ENCODE measurements at regions not wholly inside any gene's neighbourhood (a gene's known extent, or its start where the extent isn't known, plus 50 kb on each side); places are given as distances from the start of the nearest gene placed in this dataset.
"Not testable (repeated sequence)": the region's sequence is repeated elsewhere in the genome, so short reads cannot be mapped to it uniquely, and the experiment has no call there.

DNA sequence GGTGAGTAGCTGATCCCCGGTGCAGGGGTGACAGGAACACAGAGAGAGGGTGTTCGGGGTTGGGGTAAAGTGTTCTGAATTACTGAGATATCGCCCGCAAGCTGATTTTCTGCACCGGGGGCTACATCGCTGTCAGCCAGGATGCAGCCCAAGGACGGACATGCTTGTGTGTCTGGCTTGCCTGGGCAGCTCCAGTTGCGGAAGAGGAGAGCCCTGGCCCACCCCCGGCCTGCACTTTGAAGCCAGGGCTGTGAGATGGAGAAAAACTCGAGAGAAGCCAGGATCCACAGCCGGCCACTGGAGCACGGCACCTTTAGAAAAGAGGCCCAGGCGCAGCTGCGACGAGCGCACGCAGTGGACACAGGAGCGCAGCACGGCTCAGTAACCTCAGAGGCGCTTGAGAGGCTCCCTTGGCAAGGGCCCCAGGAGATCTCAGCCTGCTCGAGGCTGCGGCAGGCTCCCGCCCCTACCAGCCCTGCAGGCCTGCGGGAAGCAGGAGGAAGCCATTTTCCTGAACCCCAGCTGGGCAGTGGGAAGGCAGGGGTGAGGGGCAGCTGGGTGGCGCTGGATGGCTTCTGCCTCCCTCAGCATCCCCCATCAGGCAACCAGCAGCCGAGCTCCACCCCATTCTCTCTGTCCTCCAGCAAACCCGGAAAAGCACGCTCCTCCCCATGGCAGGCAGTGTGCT is 59.2 kb downstream of the C9orf50 start:
- DNase-seq, result no peak

DNA sequence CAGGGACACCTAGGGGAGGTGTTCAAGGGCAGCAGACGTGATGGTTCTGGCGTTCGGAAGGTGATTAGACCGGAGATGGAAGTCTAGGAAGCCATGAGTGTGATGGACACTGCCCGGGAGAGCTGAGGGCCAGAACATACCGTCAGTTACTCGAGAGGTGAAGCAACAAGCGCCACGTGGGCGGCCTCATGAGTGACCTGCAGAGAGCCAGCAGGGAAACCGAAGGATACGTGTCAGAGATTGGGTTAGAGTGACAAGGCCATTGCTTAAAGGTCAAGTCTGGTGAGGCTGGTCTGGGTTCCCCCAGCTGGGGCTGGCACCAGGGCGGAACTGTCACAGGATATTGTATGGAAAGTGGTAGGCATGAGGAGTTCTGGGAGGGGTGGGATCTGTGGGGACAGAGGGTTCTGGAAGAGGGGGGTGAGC is 60.0 kb downstream of the C9orf50 start:
- DNase-seq, result no peak

DNA sequence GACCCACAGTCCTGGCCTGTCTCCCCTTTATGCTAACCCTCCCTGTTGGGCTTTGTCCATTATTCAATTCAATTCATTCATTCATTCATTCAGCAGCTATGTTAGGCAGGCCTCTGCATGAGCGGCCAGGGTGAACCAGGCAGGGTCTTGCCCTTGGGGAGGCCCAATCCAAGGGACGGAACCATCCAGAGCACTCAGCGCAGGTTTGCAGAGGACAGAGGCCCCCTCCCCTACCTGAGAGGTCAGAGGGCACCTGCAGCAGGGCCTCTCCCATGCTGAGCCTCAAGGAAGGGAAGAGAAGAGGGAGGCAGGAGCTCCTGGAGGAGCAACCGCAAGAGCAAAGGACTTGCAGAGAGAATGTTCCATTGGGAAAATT is 61.4 kb downstream of the C9orf50 start:
- DNase-seq, result no peak

DNA sequence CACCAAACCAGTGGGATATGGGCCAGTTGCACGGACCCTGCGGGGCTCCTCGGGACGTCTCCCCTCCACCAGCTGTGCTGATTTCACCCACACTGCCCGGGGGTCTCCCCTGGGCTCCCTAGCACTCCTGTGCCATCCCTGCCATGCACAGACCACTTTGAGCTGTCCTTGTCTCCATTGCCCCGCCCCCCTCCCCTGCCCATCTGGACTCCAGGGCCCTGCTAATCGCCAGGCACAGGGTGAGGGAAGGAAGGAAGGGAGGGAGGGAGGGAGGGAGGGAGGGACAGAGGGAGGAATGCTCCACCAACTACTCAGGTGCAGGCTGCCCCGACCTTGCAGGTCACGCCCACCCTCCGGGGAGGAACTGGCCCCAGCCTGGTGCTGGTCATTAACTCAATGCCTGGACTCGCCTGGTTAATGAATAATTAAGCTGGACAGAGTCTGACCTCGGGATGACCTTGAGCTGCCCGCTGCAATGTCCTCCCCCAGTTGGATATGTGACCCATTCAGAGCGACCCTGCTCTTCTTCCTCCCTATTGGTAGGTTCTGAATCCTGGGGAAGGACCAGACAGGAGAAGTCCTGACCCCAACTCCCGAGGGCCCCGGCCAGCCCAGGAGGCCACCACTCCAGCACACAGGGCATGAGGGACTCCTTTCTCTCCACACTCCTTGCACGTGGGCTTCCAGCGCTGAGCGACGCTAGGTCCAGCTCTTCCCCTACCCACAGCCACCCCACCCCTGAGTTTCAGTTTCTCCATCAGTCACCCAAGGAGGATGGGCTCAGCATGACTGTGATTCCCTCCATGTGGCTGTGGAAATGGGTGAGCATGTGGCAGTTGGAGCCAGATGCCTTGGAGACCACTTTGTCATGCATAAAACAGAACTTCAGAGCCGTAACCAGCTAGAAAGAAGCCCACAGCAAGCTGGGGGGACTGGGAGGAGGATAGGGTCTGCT is 62.1 kb downstream of the C9orf50 start:
- no peak for DNase-seq

DNA sequence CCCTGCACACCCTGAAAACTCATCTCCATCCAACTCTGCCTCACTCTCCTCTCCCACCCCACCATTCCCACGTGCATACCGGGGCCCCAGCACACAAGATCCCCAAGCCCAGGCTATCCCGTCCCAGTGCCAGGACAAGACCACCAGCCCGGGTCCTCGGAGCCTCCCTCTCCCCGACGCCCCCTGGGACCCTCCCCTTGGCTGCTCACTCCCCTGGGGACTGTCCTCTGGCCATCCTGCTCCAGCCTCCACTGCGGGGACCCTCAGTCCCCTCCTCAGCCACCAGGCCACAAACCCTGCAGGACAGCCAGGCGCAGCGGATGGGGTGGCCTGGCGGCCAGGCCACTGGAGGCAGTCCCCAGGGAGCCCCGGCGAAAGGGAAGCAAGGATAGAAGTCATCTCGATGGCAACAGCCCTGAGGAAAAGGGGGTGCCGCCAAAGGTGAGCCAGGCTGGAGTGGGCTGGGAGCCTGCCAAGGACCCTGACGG is 62.8 kb downstream of the C9orf50 start:
- DNase-seq, result no peak

DNA sequence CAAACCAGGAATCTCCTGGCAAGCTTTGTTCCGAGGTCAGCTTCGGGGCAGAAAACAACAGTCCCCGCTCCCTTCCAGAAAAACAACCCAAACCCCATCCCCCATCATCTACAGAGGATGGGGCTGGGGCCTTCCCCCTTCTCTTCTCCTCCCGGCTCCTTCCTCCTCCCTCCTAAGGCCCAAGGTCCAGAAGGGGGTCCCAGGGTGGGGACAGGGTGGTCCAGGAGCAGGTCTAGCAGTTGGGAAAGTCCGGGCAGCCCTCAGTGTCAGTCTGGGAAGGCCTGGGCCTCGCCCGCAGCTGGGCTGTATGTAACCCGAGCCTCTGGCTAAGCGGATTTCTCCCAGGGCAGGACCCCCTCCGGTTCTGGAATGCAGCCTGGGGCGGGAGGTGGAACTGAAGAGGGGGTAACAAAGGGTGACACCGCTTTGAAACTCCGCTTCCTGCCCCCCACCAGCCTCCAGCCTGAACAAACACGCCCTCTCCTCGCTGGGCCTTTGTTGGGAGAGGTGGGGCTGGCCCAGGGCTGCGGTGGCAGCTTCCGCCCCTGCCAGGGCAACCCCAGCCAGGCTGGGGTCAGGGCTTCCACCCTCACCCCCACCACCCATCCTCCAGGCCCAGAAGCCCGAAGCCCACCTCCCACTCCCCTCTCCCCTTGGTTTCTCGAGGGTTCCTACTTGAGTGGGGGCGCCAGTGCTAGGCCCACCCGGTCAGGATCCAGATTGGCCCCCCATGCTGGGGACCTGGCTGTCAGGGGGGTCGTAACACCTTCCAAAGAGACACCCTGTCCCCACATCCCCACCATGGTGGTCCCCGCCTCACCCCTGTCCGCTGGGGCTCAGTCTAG is 63.5 kb downstream of the C9orf50 start:
- DNase-seq, result no peak

DNA sequence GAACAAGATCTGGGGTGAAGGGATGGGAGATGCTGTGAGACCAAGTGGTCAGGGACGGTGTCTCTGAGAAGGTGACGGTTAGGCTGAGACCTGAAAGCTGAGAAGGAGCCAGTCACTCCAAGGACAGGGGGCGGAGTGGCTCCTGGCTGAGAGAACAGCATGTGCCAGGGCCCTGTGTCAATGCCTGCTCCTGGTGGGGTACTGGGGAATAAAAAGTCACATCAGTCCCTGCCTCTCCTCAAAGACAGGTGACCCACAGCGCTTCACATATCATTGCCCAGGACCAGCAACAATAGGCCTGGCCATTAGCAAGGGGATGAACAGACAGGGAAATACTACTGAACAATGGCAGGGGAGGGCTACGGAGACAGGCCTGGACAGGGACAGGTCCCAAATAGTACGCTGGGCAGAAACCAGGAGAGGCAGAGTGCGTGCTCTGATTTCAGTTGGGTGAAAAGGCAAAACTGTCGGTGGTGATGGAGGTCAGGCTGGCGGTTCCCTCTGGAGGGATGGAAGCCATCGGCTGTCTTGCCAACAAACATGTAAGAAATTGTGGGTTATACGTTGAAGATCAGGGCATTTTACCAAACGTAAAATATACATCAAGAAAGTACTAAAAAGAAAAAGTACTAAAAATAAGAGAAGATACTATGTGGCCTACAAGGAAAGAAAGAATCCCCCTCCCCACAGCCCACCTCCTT is 64.3 kb downstream of the C9orf50 start:
- DNase-seq, result no peak

DNA sequence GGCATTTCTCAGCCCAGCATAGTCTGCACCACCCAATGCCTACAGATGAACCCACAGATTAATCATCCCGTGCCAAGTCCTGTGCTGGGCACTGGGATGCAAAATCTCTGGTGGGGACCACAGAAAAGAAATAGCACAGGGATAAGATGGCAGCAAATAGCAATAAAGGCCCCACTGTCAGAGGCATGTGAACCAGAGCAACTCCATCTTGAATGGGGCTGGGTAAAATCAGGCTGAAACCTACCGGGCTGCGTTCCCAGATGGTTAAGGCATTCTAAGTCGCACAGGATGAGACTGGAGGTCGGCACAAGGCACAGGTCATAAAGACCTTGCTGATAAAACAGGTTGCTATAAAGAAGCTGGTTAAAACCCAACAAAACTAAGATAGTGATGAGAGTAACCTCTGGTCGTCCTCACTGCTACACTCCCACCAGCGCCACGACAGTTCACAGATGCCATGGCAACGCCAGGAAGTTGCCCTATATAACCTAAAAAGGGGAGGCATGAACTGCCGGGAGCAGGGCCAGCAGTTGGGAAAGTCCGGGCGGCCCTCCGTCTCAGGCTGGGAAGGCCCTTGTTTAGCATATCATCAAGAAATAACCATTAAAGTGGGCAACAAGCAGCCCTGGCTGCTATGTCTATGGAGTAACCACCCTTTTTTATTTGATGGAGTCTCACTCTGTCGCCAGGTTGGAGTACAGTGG is 65.2 kb downstream of the C9orf50 start:
- no peak for DNase-seq

DNA sequence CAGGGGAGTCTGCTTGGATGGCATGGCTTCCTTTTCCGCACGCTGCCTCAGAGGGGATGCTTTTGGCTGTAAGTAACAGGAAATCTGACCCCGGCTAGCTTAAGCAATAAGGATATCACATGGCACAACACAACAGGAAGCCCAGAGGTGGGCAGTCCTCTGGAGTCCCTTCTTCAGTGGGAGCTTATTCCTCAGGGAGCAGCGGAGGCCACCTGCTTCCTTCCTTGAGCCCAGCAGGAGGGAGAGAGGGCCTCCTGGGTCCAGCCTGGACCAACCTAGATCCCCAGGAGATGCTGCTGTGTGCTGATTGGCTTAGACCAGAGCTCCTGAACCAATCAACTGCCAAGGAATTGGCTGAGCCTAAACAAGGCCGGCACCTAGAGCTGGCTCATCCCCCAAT is 66.3 kb downstream of the C9orf50 start:
- DNase-seq, result no peak

DNA sequence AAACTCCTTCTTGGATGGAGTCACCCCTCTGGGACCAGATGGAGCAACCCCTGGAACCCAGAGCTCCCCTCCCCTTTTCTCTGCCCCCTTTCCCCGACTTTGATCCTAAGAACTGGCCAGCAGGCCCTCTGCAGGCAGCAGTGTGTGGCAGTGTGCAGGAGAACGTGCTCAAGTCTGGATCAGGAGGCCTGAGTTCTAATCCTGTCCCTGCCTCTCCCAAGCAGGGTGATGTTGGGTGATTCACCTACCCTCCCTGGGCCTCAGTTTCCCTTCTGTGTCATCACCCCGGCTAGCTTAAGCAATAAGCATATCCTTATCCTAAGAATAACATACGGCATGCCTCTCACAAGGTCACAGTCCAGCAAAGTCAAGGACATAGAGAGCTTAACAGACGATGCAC is 67.6 kb downstream of the C9orf50 start:
- no peak for DNase-seq

DNA sequence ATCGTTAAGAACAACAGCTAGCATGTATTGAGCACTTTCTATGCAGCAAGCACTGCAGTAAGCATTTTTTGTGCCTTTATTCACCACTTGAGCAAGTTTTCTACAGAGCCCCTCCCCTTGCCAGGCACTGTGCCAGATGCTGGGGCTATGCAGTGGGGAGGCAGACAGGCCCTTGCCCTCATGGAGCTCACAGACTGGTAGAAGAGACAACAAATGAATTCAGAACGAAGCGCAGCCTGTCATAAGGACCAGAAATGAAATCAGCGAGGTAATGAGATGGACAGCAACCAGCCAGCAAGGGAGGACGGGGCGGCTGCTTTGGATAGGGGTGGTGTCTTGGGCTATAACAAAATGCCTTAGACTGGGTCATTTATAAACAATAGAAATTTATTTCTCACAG is 68.8 kb downstream of the C9orf50 start:
- no peak for DNase-seq

DNA sequence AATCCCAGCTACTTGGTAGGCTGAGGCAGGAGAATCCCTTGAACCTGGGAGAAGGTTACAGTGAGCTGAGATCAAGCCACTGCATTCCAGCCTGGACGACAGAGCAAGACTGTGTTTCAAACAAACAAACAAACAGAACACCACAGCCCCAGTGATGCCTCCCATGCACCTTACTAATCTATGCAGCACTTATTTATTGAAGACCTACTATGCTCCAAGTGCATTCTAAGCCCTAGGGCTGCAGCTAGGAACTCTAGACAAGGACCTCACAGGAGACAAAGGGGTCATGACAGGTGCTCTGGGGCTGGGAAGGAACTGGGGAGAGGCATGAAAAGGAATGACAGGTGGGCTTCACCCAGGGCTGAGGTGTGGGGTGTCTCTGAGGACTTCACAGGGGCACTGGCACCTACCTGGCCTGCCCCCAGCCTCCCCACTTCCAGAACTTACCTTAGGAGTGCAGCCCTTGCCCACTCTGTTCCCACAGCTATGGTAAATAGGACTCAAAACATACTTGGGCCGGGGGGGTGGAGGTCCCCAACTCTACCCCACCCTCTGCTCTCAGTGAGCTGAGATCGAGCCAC is 69.4 kb downstream of the C9orf50 start:
- no peak for DNase-seq

DNA sequence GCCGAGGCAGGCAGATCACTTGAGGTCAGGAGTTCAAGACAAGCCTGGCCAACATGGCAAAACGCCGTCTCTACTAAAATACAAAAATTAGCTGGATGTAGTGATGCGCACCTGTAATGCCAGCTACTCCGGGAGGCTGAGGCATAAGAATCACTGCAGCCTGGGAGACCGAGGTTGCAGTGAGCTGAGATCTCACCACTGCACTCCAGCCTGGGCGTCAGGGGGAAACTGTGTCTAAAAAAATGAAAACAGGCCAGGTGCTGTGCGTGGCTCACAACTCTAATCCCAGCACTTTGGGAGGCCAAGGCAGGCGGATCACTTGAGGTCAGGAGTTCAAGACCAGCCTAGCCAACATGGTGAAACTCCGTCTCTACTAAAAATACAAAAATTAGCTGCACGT is 69.9 kb downstream of the C9orf50 start:
- not testable (repeated sequence) for DNase-seq

DNA sequence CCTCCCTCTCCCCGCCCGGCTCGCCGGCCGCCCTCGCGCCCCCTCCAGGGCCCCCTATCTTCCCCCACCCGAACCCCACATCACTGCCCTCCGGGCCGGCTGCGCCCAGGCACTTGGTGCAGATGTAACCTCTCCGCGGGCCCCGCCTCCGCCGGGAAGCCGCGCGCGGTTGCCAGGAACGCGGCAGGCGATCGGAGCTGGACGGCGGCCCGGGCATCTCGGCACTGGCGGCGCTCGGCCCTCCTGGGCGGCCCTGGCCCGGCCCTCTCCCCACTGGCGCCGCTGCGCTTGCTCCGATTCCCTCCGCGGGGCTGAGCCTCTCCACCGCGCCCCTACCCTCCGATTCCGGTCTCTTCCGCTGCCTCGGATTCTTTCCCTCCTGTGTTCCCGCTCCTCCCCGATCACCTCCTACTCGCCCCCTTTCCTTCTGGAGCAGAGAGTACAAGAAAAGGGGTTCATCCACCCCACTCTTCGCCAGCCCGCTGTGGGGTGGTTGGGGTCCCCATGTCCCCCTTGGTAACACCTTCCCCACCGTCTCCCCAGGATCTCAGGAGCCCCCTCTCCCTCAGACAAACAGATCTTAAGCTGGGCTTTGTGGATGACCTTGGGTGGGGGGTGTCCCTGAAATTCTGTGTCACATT is 70.6 kb downstream of the C9orf50 start:
- no peak for DNase-seq

DNA sequence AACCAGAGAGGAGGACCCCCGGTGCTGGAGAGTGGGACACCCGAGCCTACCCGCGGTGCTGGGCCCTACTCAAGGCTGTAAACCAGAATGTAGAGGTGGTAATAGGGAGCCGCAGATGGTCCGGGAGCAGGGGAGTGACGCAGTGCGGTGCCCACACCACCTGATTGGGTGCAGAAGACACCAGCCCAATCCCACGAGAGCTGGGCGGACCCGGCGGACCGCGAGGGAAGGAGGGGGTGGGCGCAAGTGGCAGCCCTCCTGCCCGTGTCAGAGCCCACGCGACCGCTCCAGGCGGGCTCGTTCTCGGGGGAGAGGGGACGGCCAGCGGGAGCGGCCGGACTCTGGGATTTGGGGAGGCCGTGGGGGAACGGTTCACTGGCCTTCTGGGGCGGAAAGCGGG is 71.2 kb downstream of the C9orf50 start:
- no peak for DNase-seq

DNA sequence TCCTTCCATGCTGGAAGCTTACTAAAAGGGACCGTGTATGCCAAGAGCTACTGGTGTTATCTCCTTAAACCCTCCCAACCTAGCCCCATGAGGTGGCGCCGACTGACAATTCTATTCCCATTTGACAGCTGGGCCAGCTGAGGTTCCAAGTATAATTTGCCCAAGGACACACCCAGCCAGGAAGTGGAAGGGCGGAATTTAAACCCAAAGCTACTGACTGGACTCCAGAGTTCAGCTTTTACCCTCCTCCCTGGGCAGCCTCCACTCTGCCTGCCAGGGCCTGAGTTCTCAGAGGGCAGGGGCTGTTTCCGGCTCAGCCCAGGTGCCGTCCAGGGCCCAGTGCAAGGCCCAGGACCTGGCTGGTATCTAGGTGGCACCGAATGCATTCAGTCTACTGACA is 71.8 kb downstream of the C9orf50 start:
- DNase-seq, result no peak

DNA sequence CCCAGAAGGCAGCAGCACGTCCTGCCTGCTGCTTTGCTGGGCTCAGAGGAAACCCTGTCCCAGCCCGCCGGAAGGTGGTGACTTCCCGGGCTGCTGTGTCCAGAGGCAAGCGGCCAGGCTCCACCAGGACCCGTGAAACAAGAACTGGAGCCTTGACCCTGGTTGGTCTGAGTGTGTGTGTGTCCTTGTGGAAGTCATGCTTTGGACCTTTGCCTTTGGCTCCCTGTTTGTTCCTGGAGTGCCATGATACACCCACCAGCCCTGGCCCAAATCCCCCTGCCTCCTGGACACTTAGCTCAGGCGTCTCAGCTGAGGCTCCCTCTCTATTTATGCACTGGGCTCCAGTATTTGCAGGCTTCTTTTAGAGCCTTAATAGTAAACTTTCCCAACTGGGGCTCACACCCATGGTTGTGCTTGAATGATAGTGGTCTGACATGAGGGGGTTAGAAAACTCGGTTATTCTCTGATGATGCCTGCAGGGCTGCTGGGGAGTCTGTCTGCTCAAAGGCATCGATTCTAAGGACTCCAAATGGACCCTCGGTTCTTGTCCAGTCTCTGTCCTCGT is 72.2 kb downstream of the C9orf50 start:
- DNase-seq, result no peak

DNA sequence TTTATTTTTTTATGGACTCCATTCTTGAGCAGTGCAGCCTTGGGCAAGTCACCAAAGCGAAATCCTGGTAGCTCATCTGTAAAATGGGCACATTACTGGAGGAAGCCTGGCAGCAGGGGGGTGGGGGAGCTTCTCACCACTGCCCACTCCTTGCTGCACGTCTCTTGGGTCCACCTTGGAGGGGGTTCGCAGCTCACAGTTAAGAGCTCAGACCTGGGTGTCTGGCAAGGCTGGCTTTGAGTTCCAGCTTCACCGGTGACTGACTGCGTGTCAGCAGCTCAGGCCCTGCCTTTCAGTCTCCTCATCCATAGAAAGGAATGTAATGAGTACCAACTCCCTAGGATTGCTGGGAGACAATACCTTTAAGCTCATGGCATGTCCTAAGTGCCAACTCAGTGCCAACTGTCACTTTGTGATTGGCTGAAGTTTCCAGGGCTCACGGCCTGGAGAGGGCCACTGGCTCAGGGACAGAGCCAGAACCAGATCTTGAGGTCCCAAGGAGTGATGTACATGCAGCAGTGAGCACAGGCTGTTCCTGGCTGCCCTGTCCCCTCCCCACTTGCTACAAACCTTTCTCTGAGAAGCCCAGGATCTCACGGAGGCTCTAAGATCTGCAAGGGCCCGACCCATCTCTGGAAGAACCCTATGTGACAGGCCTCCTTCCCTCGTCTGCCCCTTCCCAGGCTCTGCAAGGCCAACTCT is 72.9 kb downstream of the C9orf50 start:
- DNase-seq, result no peak

DNA sequence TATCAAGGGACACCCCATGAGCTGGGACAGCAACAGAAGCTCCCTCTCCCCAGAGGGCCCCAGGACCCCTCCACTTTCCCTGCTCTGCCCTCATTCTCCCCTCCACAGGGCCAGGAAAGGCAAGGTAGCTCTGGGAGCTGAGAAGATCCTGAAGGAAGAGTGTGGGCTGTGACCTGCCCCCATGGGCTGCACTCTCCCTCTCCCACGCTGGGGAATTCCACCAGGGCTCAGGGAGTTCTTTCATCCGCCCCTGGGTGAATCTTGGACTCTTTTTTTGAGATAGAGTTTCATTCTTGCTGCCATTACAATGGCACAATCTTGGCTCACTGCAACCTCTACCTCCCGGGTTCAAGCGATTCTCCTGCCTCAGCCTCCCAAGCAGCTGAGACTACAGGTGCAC is 73.8 kb downstream of the C9orf50 start:
- DNase-seq, result no peak

DNA sequence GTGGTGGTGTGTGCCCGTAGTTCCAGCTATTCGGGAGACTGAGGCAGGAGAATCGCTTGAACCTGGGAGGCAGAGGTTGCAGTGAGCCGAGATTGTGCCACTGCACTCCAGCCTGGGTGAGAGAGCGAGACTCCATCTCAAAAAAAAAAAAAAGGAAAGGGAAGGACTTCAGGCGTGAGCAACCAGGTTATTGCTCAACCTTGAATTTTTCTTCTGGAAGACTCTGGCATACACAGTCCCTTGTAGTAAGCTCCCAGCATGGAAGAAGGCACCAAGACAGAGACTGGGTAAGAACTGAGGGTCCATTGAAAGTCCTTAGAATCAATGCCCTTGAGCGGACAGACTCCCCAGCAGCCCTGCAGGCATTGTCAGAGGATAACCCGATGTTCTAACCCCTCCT is 75.0 kb downstream of the C9orf50 start:
- not testable (repeated sequence) for DNase-seq

Measured in activated CD4-positive, alpha-beta T cell treated with anti-CD3 and anti-CD28 coated beads, Interleukin-2, amount 50 U/mL, for 16 hours (primary cell).